GM19238 (cell line): ENCODE measurements at regions not wholly inside any gene's neighbourhood (a gene's known extent, or its start where the extent isn't known, plus 50 kb on each side); places are given as distances from the start of the nearest gene placed in this dataset.
"Not testable (repeated sequence)": the region's sequence is repeated elsewhere in the genome, so short reads cannot be mapped to it uniquely, and the experiment has no call there.

Source experiments
- DNase-seq: peaks from one replicate; pipeline ENCODE4 v3.0.0; 2011; ENCODE audit warnings: low spot score; ENCODE audit not compliant: insufficient read length

DNA sequence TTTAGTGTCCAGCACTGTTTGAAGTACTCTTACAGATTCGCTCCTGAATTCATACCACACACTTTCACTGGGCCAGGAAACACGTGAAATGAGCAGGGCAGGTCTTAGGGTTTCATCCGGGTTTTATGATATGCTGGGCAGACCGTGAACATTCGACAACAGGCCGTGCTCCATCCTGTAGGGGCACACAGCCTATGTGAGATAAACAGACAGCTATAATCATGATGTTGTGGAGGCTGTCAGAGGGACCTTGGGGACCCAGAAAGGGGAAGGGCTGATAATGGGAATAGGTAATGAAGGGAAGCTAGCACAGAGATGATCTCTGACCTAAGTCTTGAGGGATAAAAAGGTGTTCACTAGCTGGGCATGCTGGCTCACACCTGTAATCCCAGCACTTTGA is 110.4 kb downstream of the RIN2 start:
- DNase-seq, result no peak

DNA sequence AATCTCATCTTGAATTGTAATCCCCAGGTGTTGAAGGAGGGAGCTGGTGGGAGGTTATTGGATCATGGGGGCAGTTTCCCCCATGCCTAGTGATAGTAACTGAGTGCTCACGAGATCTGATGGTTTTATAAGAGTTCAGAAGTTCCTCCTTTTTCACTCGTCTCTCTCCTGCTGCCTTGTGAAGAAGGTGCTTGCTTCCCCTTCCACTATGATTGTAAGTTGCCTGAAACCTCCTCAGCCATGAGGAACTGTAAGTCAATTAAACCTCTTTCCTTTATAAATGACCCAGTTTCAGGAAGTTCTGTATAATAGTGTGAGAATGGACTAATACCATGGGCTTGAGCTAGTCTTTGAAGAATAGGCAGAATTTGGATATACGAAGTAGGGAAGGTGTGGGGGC is 113.9 kb downstream of the RIN2 start:
- DNase-seq, result no peak

DNA sequence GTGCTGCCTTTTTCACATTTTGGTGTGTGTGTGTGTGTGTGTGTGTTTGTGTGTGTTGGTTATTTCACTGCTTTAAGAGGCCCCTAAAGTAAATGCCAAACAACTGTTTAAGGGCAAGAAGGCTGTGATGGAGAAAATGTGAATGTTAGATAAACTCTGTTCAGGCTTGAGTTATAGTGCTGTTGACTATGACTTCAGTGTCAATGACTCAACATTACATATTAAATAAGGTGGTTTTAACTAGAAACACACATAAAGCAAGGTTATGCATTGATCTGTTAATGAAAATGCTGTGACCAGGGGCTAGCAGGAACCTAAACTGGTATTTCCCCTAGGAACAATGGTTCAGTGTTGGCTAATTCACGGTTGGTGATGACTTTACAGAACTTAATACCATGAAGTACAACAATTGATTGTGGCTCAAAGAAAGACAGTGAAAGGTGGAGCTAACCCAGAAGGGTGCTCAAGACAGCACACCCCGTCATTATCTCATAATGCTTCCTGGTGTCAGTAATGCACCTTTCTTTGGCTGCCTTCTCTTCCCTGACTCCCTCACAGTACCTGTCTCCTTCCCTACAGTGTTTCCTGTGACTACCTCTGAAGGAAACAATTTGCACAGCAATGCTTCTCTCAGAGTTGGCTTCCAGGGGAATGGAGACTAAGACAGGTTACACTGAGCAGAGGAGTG is 116.1 kb downstream of the RIN2 start:
- DNase-seq, result no peak

DNA sequence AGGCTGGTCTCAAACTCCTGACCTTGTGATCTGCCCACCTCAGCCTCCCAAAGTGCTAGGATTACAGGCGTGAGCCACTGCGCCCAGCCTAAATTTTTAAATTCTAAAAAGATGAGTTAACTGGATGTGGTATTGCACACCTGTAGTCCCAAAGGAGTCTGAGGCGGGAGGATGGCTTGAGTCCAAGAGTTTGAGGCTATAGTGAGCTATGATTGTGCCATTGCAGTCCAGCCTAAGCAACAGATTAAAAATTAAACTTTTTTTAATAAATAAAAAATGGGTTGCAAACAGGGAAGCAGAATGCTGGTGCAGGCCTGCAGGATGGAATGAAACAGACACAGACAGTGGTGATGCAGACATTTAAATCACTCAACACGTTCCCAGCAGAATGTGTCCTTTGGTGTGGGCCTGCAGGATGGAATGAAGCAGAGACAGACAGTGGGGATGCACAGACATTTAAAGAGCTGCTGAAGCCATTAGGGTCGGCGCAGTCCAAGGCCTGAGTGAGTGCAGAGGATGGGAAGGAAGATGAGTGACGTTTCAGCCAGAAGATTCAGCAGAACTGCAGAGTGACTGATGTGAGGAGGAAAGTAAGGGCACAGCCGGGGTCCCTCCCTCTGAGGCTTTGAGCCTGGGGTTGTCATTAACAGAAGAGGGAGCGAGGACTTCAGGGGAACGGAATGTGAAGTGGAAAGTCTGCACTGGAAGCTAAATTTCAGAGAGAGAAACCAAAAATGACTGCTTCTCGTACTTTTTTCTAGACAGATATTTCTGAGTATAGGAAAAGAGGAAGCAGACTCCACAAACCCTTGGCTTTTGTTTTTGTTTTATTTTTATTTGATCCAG is 117.5 kb downstream of the RIN2 start:
- no peak for DNase-seq

DNA sequence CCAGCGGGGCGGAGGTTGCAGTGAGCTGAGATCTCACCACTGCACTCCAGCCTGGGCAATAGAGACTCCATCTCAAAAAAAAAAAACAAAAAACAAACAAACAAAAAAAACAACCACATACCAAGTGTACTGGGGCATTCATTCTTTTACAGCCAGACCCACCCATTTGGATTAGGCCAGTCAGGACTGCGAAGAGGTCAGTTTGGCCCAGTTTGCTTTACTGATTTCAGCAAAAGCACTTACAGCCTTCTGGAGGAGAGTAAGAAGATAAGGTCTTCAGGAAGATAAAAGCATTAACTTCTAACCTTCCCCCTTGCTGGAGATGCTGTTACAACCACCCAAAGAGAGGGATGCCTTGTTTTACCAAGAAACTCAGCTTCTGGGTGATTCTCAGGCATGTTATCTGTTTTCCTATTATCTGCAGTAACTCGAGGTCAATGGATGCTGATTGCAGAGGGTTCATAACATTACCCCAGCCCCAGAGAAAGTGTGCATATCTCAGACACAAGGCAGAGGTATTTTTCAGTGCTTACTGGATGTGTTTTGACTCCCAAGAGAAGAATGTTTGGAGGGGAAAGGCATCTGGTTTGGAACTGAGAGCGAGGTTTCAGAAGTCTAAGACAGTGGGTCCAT is 118.9 kb downstream of the RIN2 start:
- DNase-seq, result no peak

DNA sequence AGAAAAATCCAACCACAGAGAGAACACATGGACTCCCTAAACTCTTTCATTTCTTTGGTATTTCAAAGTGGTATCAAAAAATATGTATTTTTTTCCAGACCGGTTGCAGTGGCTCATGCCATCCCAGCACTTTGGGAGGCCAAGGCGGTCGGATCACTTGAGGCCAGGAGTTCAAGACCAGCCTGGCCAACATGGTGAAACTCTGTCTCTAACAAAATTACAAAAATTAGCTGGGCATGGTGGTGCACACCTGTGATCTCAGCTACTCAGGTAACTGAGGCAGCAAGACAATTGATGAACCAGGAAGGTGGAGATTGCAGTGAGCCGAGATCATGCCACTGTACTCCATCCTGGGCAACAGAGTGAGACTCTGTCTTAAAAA is 121.8 kb downstream of the RIN2 start:
- not testable (repeated sequence) for DNase-seq

DNA sequence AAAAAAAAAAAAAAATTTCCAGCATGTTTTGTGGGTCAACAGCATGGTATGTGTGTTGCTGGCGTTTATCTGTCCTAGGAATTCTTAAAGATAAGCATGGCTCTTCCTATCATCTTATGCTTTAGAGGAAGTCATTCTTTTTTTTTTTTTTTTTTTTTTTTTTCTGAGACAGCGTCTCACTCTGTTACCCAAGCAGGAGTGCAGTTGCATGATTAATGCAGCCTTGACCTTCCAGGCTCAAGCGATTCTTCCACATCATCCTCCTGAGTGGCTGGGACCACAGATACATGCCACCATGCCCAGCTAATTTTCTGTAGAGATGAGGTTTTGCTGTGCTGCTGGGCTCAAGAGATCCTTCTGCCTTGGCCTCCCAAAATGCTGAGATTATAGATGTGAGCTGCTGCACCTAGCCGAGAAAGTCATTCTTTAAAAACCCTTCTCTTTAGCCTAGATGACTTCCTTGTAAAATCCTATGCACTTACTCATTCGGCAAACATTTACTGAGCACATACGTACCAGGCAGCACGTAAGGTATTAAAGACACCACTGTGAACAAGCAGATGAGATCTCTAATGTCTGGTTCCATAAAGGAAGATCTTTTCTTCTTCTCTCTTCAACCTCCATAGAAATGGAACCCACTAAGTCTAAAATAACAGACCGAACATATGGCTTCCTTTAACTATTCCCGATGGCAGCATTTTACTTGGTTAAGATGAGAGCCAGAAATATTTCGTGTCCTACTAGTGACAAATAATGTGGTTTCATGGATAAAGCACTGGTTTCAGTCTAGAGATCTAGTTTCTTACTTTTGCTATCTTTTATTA is 122.4 kb downstream of the RIN2 start:
- DNase-seq, result no peak

DNA sequence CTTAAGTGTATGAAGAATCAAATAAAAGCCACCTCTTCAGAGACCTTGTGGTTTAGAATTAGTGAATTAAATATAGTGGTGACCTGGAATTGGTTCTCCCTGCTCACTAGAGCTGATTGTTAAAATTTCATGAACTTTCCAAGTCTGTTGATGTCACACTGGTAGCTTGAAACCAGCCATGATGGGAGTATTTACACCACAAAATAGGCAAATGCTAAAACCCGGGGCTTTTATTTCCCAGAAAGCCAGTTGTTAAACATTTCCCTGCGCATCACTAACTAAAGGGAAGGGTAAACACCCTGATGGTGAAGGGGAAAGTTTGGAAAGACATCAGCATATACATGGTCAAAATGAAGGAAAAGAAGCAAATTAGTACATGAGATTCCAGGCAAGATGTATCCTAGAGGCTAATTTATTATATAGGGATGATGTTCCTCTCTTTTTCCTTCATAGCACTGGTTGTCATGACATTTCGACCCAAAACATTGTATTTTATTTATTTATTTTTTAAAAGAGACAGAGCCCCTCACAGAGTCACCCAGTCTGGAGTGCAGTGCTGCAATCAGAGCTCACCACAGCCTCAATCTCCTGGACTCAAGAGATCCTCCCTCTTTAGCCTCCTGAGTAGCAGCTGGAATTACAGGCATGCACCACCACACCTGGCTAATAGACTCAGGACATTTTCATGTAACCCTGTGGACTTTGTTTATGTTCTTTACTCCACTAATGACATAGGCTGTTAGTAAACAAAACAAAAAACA is 123.2 kb downstream of the RIN2 start:
- no peak for DNase-seq

DNA sequence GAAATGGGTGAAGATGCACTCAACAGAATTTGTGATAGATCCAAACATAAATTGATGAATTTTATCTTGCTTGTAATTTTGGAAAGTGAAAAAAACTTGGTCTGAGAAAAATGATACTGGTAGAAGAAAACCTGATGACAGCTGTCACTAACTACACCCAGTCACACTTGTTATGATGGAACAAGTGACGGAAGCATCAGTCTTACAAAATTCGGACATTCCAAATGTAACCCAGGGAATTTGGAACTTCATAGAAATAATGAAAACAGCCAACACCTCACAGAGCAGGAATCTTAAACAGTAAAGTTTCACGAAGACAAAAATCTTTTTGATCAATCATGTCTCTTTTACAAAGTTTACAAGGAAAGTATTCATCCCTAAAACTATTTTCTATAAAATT is 123.9 kb downstream of the RIN2 start:
- no peak for DNase-seq

DNA sequence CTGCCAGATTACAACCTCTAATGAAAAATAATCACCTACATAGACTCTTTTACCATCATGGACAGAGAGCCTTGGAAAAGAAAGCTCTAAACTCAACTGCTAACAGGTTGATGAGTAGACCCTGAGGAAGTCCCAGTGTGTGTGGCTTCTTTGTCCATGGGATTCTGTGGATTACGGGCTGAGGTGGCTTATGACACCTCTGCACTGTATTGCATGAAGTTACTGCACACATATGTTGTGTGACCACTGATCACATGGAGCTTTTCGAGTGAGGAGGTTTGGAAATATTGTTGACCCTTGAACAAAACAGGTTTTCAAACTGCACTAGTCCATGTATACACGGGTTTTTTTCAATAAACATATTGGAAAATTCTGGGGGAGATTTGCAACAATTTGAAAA is 124.4 kb downstream of the RIN2 start:
- DNase-seq, result no peak

DNA sequence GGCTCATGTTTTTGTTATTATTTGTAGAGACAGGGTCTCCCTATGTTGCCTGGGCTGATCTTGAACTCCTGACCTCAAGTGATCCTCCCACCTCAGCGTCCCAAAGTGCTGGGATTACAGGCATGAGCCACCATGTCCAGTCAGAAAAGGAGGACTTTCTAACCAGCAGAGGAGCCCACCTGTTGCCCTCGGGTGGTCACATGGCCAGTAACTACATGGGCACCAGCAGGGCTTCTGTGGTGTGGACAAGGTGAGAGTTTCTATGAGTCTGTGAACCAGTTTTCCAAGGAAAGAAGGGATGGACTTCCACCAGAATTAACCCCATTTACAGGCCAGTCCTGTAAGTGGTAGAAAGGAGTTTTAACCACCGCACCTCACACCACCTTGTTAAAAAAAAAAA is 125.4 kb downstream of the RIN2 start:
- no peak for DNase-seq

DNA sequence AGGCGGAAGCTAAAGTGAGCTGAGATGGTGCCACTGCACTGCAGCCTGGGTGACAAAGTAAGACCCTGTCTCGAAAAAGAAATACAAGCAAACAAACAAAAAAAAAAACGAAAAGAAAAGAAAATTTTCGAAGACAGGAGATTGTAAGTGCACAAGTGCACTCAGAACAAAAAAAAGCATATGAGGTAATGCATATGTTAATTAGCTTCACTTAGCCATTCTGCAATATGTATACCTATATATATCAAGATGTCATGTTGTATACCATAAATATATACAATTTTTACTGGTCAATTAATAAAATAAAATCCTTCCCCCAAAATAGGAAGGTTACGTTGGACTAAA is 127.5 kb downstream of the RIN2 start:
- DNase-seq, result no peak

DNA sequence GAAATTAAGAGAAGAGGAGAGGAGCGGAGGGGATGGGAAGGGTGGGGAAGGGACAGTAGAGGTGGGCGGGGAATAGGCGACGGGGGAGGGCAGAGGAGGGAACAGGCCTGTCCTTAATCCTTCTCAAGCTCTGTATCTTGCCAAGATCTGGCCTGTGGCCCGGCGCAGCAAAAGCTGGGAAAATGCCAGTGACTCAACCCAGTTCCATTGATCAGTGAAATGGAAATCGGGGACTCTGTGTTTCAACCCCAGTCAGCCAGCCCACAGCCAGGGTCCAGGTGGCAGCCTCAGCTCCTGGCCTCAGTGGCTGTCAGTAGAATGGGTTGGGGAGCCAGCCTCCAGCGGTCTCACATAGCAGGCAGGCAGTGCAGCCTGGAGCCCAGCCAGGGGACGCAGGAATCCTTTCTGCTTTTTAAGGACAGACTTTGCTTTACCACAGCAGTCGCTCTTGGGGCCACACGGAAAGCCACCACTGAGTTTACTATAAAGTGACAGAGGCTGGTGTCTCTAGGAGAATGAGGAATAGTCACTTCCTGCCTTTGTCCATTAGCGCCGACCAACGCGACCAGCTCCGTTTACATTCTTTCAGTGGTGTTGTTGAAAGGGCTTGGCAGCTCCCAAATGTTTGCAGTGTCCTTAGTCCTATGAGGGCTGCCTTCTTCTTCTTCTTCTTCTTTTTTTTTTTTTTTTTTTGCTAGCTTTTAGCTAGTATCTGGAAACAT is 128.0 kb downstream of the RIN2 start:
- DNase-seq, result no peak

DNA sequence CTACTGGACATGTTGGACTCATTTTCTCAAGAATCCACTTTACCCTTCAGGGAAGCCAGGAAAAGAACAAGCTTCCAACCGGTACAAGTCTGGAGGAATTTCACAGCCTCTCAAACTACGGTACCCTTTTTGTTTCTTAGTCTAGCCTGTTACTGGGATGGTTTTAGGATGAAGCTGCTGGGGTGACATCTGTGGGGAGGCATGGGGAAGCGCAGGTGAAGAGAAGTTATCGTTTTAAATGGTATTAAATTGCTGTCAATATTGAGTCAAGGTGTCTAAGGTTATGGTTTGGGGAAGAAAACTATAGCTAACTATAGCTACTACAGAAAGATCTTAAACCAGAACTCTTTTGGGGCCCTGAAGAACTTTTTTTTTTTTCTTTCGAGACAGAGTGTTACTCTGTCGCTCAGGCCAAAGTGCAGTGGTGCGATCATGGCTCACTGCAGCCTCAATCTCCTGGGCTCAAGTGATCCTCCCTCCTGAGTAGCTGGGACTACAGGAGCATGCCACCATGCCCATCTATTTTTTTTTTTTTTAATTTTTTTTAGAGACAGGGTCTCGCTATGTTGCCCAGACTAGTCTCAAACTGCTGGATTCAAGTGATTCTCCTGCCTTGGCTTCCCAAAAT is 128.7 kb downstream of the RIN2 start:
- no peak for DNase-seq

DNA sequence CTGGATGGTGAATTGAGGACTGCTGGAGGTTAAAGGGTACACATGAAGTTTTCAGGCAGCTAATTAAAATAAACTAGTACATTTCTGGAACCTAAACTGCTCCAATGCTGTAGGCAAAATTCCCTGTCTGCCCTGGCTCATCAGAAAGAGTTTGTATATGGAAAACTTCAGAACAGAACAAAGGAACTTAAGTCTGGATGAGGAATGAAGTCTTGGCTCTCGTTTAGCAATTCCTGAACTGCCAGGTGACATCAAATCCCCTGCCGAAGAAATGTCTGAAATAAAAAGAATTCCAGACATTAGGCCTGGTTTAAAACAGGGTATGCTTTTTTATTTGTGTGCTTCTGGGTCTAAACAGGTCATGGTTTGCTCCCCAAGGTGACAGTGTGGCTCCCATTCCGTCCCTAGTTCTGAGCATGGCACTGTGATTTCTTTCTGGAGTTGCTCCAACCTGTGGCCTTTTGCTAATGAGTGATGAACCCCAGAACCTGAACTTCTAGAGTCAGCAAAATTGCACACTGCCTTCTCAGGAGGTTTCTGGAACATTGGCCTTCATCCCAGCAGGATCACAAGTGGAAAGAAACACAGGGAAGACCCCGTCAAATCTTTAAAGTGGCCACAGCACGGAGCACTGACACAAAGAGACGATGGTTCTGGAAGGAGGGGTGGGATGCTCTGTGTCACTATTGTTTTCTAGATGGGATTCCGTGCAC is 129.4 kb upstream of the NAA20 start:
- DNase-seq, result no peak

DNA sequence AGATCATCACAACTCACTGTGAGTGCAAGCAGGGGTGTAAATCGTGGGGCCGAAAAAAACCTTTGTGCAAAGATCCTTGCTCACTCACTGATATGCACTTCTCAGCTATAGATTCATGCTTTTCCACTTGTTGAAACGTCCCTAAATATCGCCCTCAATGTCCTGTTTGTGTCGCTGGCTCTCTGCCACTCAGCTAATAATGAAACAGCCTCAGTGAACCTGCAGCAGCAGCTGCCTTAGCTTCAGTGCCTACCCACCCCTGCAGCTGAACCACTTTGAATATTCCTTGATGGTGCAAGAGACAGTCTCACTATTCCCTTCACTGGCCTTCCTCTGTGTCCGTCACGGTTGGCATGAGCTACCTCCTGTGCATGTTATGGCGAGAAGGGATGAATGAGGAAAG is 128.9 kb upstream of the NAA20 start:
- DNase-seq, result no peak

DNA sequence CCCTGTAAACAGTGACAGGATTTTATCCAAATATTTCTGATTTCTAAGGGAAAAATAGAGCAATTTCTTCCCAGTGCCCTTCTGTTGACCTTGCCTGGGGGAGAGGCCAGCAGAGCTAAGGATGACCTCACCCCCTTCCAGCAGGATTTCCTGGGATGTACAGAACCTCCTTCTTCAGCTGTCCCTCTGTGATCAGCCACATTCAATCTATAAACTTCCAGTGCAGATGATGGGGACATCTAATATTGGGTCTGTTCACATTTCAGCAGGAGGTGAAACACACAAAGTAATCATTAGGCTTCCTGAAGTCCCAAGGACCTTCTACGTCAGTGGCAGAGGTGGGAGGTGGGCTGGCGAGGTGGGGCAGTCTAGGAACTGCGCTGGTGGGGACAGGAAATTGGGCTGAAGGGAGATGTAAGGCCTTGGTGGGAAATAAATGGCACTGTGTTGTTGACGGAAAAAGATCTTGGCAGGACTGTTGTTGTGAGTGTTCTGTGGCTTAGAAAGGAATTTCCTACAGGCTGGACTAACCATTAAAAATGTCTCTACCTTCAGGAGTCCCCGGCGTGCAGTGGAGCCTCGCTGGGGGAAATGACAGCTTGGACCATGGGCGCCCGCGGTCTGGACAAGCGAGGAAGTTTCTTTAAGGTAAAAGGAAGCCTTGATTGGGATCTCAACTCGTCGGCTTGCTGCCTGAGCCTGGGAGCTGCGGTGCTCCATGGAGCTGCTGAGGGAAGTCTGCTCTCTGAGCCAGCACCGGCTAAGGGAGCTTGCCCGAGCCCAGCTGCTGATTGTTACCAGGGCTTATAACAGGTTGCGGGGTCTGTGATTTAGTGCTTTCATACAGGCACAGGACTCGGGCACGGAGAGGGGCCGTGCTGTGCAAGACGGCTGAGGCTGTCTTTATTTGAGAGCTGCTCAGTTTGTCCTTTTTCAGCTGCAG is 127.9 kb upstream of the NAA20 start:
- DNase-seq, result no peak

DNA sequence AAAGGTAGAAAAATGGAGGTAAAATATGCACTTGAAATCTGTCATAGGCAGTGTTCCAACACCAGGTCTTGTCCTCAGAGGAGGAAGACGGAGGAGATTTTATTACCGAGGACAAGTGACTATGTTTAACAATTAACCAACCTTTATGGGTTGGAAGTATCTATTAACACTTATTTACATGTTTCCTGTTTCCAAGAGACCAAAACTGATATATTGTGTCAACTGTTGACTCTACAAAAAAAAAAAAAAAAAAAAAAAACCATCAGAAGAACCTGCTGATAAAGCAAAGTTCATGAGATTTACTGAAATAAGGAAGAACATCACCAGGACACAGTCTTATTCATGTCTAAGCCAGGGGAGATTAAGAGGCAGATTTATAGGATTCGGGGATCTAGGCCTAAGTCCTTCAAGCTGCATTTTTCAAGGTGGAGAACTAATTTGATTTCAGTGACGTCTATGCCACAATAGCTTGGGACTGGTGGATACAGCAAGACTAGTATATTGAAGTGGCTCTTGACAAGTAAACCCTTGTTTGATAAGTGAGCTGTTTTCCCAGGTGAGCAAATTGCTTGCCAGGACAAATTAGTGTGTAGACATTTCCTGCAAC is 126.6 kb upstream of the NAA20 start:
- no peak for DNase-seq
